IPS DF 6.9 (cell line): ENCODE measurements at regions not wholly inside any gene's neighbourhood (a gene's known extent, or its start where the extent isn't known, plus 50 kb on each side); places are given as distances from the start of the nearest gene placed in this dataset.

Experiments used
- DNase-seq: peaks from one replicate; pipeline ENCODE4 v3.0.0-alpha.2; 2013; ENCODE audit warnings: low read depth, low spot score
- H3K27ac ChIP-seq: one replicate; pipeline ENCODE4 v1.5.1; 2013; ENCODE audit warnings: low read length, control low read depth
- H3K27me3 ChIP-seq: 2 replicates; pipeline ENCODE4 v1.6.1; 2013; ENCODE audit warnings: mild to moderate bottlenecking, low read length; ENCODE audit not compliant: control insufficient read depth, insufficient read depth
- H3K36me3 ChIP-seq: 2 replicates; pipeline ENCODE4 v1.6.1; 2013; ENCODE audit warnings: low read length; ENCODE audit not compliant: control insufficient read depth, insufficient read depth
- H3K4me1 ChIP-seq: 2 replicates; pipeline ENCODE4 v1.6.1; 2013; ENCODE audit warnings: low read length; ENCODE audit not compliant: control insufficient read depth, insufficient read depth
- H3K4me3 ChIP-seq: 2 replicates; pipeline ENCODE4 v1.5.1; 2013; ENCODE audit warnings: mild to moderate bottlenecking, low read length
- H3K9me3 ChIP-seq: 2 replicates; pipeline ENCODE4 v1.6.1; 2013; ENCODE audit warnings: low read length, inconsistent platforms; ENCODE audit not compliant: control insufficient read depth, insufficient read depth
- WGBS: extraction: QIAGEN DNeasy Blood & Tissue Kit; methylation state at CpG from one replicate; pipeline ENCODE4 v1.1.7; 2013; ENCODE audit warnings: mixed read lengths, missing lambda C conversion rate; ENCODE audit not compliant: insufficient read length, insufficient coverage; 5-methylcytosine and 5-hydroxymethylcytosine counted together

DNA sequence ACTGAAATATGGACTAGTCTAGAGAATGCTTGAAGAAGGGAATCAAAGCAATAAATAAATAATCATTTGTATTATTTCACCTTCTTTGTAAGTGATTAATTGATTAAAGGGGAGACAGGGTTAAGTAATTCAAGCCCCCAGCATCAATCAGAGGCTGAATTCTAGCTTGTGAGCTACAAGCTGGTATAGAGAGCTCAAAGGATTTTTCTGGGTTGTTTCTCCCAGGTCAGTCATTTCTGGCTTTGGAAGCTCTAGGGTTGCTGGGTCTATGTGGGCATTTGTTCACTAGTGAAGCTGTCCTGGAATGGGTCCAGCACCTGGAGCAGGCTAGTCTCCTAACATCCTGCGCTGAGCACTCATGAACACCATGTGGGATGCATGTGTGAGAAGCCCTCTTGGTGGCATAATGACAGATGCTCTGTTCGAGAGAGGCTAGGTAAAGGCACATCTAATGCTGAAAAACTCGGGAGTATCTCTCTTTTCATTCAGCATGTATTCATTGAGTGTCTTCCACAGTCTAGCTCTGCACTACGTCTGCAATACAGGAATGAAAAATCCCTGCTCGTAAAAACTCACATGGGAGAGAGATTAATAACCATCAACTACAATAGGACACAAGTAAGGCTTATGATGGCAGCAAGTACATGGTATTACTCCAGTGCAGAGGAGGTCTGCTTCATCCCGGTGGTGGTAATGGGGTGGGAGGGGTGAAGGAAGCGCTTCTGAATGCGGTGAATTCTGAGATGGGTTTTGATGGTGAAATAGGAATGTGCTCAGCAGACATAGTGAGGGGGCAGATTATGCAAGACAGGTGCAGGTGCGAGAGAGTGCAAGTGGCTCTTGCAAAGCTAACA, 68.0 kb upstream of the NRP1 start:
- no CpG with 5 or more reads among the region's 9 CpGs for WGBS
- Histone ChIP-seq H3K4me1 (no peaks in the 10 kb centered on the region), H3K36me3 (no peaks in the 10 kb centered on the region), H3K27me3 (no peaks in the 10 kb centered on the region), H3K9me3 (no peaks in the 10 kb centered on the region), H3K27ac (no peak overlapping the region), H3K4me3 (no peak overlapping the region)
- no peak for DNase-seq

GRCh38 chr10:33401300-33401699, 66.8 kb upstream of the NRP1 start:
- no CpG with 5 or more reads among the region's 2 CpGs for WGBS
- DNase-seq, result no peak
- Histone ChIP-seq H3K36me3 (no peaks in the 10 kb centered on the region), H3K4me3 (no peak overlapping the region), H3K9me3 (no peaks in the 10 kb centered on the region), H3K4me1 (no peaks in the 10 kb centered on the region), H3K27ac (no peak overlapping the region), H3K27me3 (no peaks in the 10 kb centered on the region)

- Histone ChIP-seq H3K27ac (no peak overlapping the region), H3K4me1 (no peaks in the 10 kb centered on the region), H3K4me3 (no peak overlapping the region), H3K27me3 (no peaks in the 10 kb centered on the region), H3K9me3 (no peaks in the 10 kb centered on the region), H3K36me3 (no peaks in the 10 kb centered on the region)
- no peak for DNase-seq
- no CpG with 5 or more reads among the region's 5 CpGs for WGBS
Measured at GRCh38 chr10:33398796-33399195, 64.3 kb upstream of the NRP1 start.

- Histone ChIP-seq H3K4me3 (no peak overlapping the region), H3K9me3 (no peaks in the 10 kb centered on the region), H3K27ac (no peak overlapping the region), H3K27me3 (no peaks in the 10 kb centered on the region), H3K36me3 (no peaks in the 10 kb centered on the region; the same call in 1 of the 2 replicates), H3K4me1 (no peaks in the 10 kb centered on the region)
- no CpG with 5 or more reads among the region's 1 CpG for WGBS
- no peak for DNase-seq
Measured at GRCh38 chr10:33396938-33397337, 62.5 kb upstream of the NRP1 start.

DNA sequence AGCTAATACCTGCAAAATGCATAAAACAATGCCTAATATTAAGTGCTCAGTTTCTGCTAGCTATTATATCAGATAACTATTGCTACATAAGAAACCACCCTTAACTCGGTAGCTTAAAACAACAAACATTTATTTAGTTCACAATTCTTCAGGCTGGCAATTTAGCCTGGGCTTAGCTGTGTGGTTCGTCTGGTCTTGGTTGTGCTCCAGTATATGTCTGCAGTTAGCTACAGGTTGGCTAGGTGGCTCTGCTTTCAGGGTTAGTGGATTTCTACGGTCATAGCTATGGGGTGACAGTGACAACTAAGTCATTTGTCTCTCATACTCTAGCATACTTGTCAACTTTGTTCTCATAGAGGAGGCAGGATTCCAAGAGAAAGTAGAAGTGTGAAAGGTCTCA, 61.8 kb upstream of the NRP1 start:
- Histone ChIP-seq H3K27me3 (no peaks in the 10 kb centered on the region), H3K9me3 (no peaks in the 10 kb centered on the region), H3K4me1 (no peaks in the 10 kb centered on the region), H3K27ac (no peak overlapping the region), H3K4me3 (no peak overlapping the region), H3K36me3 (no peaks in the 10 kb centered on the region; the same call in 1 of the 2 replicates)
- no CpG with 5 or more reads among the region's 3 CpGs for WGBS
- DNase-seq, result no peak

DNA sequence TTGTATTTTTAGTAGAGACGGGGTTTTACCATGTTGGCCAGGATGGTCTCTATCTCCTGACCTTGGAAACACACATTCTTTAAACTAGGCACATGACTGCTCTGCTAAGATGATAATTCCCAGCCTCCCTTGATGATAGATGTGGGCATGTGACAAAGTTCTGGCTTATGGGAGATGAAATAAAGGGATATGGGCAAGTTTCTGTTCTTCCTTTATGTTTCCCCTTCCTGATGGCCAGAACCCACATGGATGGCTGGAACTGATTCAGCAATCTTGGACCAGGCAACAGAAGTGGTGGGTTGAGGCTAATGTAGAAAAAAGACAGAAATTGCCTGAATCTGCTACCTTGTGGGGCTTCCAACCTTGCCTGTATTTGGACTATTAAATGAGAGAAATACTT, 60.7 kb upstream of the NRP1 start:
- no peaks in the 10 kb centered on the region for H3K9me3 ChIP-seq
- no peak overlapping the region for H3K4me3 ChIP-seq
- no peaks in the 10 kb centered on the region; the same call in 1 of the 2 replicates for H3K36me3 ChIP-seq
- no peak for DNase-seq
- no peaks in the 10 kb centered on the region for H3K27me3 ChIP-seq
- no peak overlapping the region for H3K27ac ChIP-seq
- no peaks in the 10 kb centered on the region for H3K4me1 ChIP-seq
- no CpG with 5 or more reads among the region's 1 CpG for WGBS

DNA sequence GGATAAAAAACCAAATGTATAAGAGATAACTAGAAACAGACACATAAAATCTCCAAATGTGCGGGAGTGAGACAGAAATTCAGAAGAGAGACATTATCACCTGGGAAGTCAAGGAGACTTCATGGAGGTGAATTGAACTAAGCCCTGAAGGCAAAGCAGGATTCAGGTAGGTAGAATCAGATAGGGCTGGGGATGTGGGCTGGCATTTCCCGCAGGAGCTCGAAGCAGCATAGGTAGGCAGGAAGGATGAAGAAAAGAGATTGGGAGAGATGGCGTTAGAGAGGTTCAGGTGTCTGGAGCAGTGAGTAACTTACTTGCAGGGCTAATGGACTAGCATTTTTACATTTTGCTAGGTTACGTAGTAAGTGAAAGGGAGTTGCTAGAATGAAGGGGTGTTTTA, 58.2 kb upstream of the NRP1 start:
- H3K27ac ChIP-seq, result no peak overlapping the region
- no peak for DNase-seq
- no CpG with 5 or more reads among the region's 5 CpGs for WGBS

DNA sequence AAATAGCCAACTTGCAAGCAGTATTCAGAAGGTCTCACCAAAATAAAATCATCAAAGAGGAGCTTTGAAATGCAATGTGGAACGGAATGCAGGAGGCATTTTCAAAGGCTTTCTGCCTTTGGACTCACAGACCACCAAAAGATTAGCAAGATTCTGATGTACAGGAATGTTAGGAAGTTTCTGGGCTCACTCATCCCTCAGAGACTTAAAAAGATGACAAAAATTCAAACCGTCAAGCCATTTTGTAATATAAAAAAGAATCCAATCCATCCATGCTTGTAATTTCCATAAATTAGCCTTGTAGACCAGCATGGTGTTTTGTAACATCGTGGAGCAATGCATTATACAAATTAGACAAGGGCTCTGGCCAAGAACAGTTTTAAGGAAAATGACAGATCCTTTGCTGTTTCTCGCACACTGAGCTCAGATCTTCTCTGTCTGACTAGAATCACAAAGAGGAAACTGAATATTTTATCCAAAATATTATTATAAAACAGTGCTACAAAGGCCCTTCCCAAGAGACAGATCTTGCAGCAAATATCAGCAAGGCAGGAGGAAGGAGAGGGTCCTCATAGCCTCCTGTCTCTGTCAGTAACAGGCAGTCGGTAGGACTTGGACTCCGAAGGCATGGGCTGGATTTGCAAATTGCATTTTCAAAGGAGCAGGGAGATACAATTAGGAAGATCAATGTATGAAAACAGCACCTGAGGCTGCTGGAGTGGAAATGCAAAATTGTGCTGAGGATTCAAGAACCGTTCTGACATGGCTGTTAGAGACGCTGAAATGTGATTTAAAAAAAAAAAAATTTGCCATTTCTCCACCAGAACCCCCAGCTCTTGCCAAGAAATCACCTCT, 57.4 kb upstream of the NRP1 start:
- Histone ChIP-seq H3K27me3 (no peaks in the 10 kb centered on the region), H3K36me3 (no peaks in the 10 kb centered on the region; the same call in 1 of the 2 replicates), H3K9me3 (no peaks in the 10 kb centered on the region), H3K4me1 (no peaks in the 10 kb centered on the region), H3K4me3 (no peak overlapping the region), H3K27ac (no peak overlapping the region)
- no CpG with 5 or more reads among the region's 8 CpGs for WGBS
- no peak for DNase-seq

More for the DNA sequence above, 58.2 kb upstream of the NRP1 start:
- Histone ChIP-seq H3K9me3 (no peaks in the 10 kb centered on the region), H3K36me3 (no peaks in the 10 kb centered on the region; the same call in 1 of the 2 replicates), H3K4me3 (no peak overlapping the region), H3K4me1 (no peaks in the 10 kb centered on the region), H3K27me3 (no peaks in the 10 kb centered on the region)

DNA sequence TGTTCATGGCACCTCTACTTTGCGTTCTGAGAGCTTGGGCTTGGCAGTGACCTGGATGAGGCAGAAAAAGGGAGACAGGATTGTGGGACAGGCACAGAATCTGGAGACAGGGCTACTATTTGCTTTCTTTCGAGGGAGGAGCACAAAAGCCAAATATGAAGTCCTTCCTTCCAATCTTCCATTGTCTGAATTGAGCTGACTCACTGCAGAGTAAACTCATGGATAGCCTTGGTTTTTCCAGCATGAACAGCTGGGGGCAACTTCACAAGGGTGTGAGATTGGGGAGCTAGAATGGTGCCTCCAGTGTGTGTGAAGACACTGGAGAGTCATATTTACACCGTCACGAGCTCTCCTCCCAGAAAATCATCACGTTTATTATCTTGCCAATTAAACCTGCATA, 55.6 kb upstream of the NRP1 start:
- no peaks in the 10 kb centered on the region for H3K9me3 ChIP-seq
- no peaks in the 10 kb centered on the region; the same call in 1 of the 2 replicates for H3K36me3 ChIP-seq
- no peak overlapping the region for H3K27ac ChIP-seq
- H3K4me1 ChIP-seq, result no peaks in the 10 kb centered on the region
- WGBS, result no CpG with 5 or more reads among the region's 5 CpGs
- H3K4me3 ChIP-seq, result no peak overlapping the region
- no peaks in the 10 kb centered on the region for H3K27me3 ChIP-seq
- no peak for DNase-seq

DNA sequence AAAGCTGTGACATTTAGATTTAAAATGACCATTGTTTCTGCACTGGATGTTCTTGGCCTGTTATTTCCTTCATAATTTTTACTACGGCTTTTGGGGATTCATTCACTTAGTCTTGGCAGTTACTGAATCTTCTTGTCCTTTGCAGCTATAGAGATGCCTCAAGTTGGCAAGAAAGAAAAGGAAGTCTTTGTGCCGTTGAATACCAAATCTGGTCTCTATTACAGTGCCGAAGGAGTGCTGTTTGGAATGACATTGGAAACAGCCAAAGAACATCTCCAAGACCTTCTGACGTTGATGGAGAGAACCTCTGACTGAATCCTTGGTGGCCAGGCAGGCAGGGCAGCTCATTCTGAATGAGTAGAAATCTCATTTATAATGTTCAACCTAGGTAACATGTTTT, 54.3 kb upstream of the NRP1 start:
- Histone ChIP-seq H3K27me3 (no peaks in the 10 kb centered on the region), H3K9me3 (no peaks in the 10 kb centered on the region), H3K4me1 (no peaks in the 10 kb centered on the region), H3K36me3 (no peaks in the 10 kb centered on the region; the same call in 1 of the 2 replicates), H3K27ac (no peak overlapping the region), H3K4me3 (no peak overlapping the region)
- DNase-seq, result no peak
- no CpG with 5 or more reads among the region's 4 CpGs for WGBS
